ENCODE measurements at regions not wholly inside any gene's neighbourhood (a gene's known extent, or its start where the extent isn't known, plus 50 kb on each side); places are given as distances from the start of the nearest gene placed in this dataset.
"Not testable (repeated sequence)": the region's sequence is repeated elsewhere in the genome, so short reads cannot be mapped to it uniquely, and the experiment has no call there.

GRCh38 chr4:19024047-19024446 is 1002.5 kb upstream of the LCORL start:
- Histone ChIP-seq H3K36me3 (no peaks in the 10 kb centered on the region), H3K4me3 (no peak overlapping the region), H3K9me3 (no peaks in the 10 kb centered on the region), H3K27me3 (no peaks in the 10 kb centered on the region), H3K4me1 (no peaks in the 10 kb centered on the region), H3K27ac (no peak overlapping the region)
- no peak for DNase-seq
- 65 to 75% methylated on average over 8 of the region's 8 CpGs for WGBS, 2 donors
- no peak for TF ChIP-seq POLR2A (IDR thresholded peaks at IDR 0.05)
- TF ChIP-seq CTCF (IDR thresholded peaks at IDR 0.05) = no peak
- intact Hi-C loops (cut with DNase I) = no loop called here

GRCh38 chr4:19021617-19022016 is 1000.1 kb upstream of the LCORL start:
- no peak for TF ChIP-seq CTCF (IDR thresholded peaks at IDR 0.05)
- TF ChIP-seq POLR2A (IDR thresholded peaks at IDR 0.05) = no peak
- intact Hi-C loops (cut with DNase I) = no loop called here
- no peak for DNase-seq
- Histone ChIP-seq H3K4me1 (no peaks in the 10 kb centered on the region), H3K4me3 (no peak overlapping the region), H3K27me3 (no peaks in the 10 kb centered on the region), H3K9me3 (no peaks in the 10 kb centered on the region), H3K27ac (no peak overlapping the region), H3K36me3 (no peaks in the 10 kb centered on the region)

- H3K4me3 ChIP-seq; H3K27me3 ChIP-seq; H3K36me3 ChIP-seq; intact Hi-C loops (cut with DNase I); H3K4me1 ChIP-seq; DNase-seq; H3K9me3 ChIP-seq; H3K27ac ChIP-seq: not testable (repeated sequence)
- 88 to 89% methylated on average over 11 of the region's 11 CpGs for WGBS, 2 donors
These were observed 995.0 kb upstream of the LCORL start for GRCh38 chr4:19016550-19016949.

DNA sequence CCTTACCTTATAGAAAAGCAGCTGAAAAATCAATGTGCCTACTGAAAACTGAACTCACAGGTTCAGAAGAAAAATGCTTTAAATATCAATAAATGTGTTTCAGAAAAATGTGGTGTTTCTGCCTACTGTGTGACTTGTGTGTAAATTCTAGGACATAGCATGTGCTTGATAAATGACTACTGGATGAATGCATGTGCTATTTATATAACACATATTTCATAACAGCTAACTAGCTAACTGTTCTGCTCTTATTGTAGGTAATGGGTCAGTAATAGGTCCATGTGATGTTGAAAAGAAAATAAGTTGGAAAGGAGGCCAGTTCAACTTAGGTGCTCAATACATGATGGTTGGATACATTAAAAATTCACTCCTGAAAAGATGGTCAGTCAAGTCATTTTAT is 993.0 kb upstream of the LCORL start:
- Histone ChIP-seq H3K4me1 (no peaks in the 10 kb centered on the region), H3K27me3 (no peaks in the 10 kb centered on the region), H3K4me3 (no peak overlapping the region), H3K36me3 (no peaks in the 10 kb centered on the region), H3K9me3 (no peaks in the 10 kb centered on the region), H3K27ac (no peak overlapping the region)
- TF ChIP-seq CTCF (IDR thresholded peaks at IDR 0.05) (no peak), POLR2A (IDR thresholded peaks at IDR 0.05) (no peak)
- intact Hi-C loops (cut with DNase I) = no loop called here
- no peak for DNase-seq

- 31 to 55% methylated on average over 3 of the region's 3 CpGs for WGBS, 2 donors
- TF ChIP-seq CTCF (IDR thresholded peaks at IDR 0.05) = no peak
- TF ChIP-seq POLR2A (IDR thresholded peaks at IDR 0.05) = no peak
- Histone ChIP-seq H3K4me3 (no peak overlapping the region), H3K36me3 (no peaks in the 10 kb centered on the region), H3K27ac (no peak overlapping the region), H3K4me1 (no peaks in the 10 kb centered on the region), H3K27me3 (no peaks in the 10 kb centered on the region), H3K9me3 (no peaks in the 10 kb centered on the region)
- intact Hi-C loops (cut with DNase I) = no loop called here
- DNase-seq = no peak
These were observed 989.2 kb upstream of the LCORL start for GRCh38 chr4:19010761-19011160.

- no peak overlapping the region for H3K4me3 ChIP-seq
These were observed 988.3 kb upstream of the LCORL start for GRCh38 chr4:19009881-19010280.

More at GRCh38 chr4:19009881-19010280, 988.3 kb upstream of the LCORL start:
- intact Hi-C loops (cut with DNase I) = no loop called here
- 20 to 26% methylated on average over 2 of the region's 2 CpGs for WGBS, 2 donors
- H3K36me3 ChIP-seq = no peaks in the 10 kb centered on the region
- H3K27ac ChIP-seq = no peak overlapping the region
- no peak for DNase-seq
- TF ChIP-seq CTCF (IDR thresholded peaks at IDR 0.05) = no peak
- TF ChIP-seq POLR2A (IDR thresholded peaks at IDR 0.05) = no peak
- H3K27me3 ChIP-seq = no peaks in the 10 kb centered on the region
- no peaks in the 10 kb centered on the region for H3K4me1 ChIP-seq
- no peaks in the 10 kb centered on the region for H3K9me3 ChIP-seq

All from esophagus squamous epithelium (tissue), 5 donors.